ENCODE measurements at regions not wholly inside any gene's neighbourhood (a gene's known extent, or its start where the extent isn't known, plus 50 kb on each side); places are given as distances from the start of the nearest gene placed in this dataset.

DNA sequence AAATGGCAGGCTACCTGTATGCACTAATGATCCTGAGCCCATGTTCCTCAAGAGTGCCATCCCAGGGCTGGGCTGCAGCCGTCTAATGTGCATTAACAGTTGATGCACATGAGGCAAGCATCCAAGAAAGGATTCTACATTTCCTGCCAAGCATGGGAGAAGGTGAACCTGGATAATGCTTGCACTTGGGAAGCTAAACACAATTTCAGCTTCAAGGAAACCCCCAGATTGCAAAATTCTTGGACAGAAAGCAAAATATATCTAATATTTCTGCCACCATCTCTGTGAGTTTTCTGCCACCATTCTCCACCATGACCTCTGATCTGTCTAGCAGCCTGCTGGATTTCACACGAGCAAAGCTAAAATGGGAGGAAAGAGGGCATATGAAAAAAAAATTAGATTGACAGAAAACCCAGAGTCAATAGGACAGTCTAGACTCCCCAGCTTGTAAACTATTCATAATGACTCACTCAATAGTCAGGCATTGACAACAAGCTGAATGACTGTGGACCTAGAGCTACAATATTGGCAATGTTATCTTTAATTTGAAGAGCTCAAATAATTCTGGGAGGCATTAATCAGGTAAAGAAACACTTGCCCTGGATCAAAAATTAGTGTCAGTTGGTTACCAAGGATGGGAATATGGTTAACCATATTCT, 91.9 kb upstream of the BCL2L14 start:
- DNase-seq, result no peak
- 67 to 86% (median 80%) methylated on average over 2 of the region's 2 CpGs for WGBS, 5 donors
- Histone ChIP-seq H3K4me3 (no peak overlapping the region), H3K27ac (no peak overlapping the region), H3K27me3 (replicated peaks in 1 of 7) (no peaks in the 10 kb centered on the region), H3K4me1 (peaks cover 0 to 14% (median 0%) of the 10 kb centered on the region in 6 donors), H3K9me3 (no peaks in the 10 kb centered on the region), H3K36me3 (no peaks in the 10 kb centered on the region)
- TF ChIP-seq, protein P1, sequence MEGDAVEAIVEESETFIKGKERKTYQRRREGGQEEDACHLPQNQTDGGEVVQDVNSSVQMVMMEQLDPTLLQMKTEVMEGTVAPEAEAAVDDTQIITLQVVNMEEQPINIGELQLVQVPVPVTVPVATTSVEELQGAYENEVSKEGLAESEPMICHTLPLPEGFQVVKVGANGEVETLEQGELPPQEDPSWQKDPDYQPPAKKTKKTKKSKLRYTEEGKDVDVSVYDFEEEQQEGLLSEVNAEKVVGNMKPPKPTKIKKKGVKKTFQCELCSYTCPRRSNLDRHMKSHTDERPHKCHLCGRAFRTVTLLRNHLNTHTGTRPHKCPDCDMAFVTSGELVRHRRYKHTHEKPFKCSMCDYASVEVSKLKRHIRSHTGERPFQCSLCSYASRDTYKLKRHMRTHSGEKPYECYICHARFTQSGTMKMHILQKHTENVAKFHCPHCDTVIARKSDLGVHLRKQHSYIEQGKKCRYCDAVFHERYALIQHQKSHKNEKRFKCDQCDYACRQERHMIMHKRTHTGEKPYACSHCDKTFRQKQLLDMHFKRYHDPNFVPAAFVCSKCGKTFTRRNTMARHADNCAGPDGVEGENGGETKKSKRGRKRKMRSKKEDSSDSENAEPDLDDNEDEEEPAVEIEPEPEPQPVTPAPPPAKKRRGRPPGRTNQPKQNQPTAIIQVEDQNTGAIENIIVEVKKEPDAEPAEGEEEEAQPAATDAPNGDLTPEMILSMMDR (IDR thresholded peaks at IDR 0.05 in 8 of 11, conservative IDR thresholded peaks at IDR 0.05 in 3 of 11), result no peak
- TF ChIP-seq POLR2AphosphoS5 (IDR thresholded peaks at IDR 0.05), result no peak
- no peak for TF ChIP-seq POLR2A (IDR thresholded peaks at IDR 0.05)
- intact Hi-C loops (cut with DNase I; ENCODE audit: low total_unique reads), result no loop called here

DNA sequence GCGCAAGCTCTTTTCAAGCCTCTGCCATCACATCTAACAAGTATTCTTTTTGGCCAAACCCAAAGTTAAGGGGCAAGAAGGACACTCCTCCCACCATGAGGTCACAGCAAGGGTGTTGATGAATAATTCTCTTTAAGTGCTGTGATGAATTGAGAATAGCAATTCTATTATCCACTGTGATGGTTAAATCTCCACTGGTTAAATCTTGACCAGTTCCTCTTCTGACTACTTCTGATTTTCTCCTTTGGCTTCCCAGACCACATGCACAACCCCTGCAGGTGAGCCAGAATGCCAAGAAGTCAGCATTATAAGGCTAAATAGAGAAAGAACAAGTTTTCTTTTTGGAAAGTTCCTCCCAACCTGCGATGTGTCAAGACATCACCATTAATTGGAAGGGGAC, 90.6 kb upstream of the BCL2L14 start:
- Histone ChIP-seq H3K4me3 (no peak overlapping the region), H3K36me3 (no peaks in the 10 kb centered on the region), H3K9me3 (no peaks in the 10 kb centered on the region), H3K27me3 (replicated peaks in 1 of 7) (no peaks in the 10 kb centered on the region), H3K27ac (peak overlapping the region in 1 of 8 donors; percentile 38), H3K4me1 (peaks cover 0 to 14% (median 0%) of the 10 kb centered on the region in 6 donors)
- no peak for DNase-seq
- 78 to 95% (median 90%) methylated on average over 2 of the region's 2 CpGs for WGBS, 5 donors
- no peak for TF ChIP-seq POLR2A (IDR thresholded peaks at IDR 0.05)
- TF ChIP-seq, protein P1 (IDR thresholded peaks at IDR 0.05 in 8 of 11, conservative IDR thresholded peaks at IDR 0.05 in 3 of 11), result no peak
- no peak for TF ChIP-seq POLR2AphosphoS5 (IDR thresholded peaks at IDR 0.05)
- intact Hi-C loops (cut with DNase I; ENCODE audit: low total_unique reads), result no loop called here

DNA sequence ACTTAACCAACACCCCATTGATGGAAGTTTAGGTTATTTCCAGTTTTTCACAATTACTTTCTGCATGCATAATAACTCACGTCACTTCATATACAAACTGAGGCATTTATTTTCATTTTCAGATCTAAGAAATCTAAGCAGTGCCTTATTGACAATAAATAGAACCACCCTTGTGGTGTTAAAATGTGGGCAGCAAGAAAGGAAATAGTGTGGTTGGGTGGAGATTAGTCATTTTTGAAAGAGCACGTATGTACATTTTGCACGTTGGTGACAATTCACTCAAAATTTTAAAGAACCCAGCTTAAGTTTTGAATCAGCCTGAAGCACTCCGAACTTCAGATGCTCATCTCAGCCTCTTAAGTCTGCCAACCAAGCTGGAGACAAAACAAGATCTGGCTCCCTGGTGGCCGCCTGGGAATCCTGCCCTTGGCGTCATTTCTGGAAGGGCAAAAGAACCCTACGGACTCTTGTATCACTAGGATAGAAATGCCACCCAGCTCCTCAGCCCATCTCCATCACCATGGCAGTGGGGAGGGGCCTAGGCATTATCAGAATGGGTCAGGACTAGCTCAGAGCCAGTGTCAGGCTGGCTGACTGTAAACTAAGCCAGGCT, 89.5 kb upstream of the BCL2L14 start:
- no peak for DNase-seq
- TF ChIP-seq, protein P1 (IDR thresholded peaks at IDR 0.05 in 8 of 11, conservative IDR thresholded peaks at IDR 0.05 in 3 of 11), result no peak
- no peak for TF ChIP-seq POLR2A (IDR thresholded peaks at IDR 0.05)
- no peak for TF ChIP-seq POLR2AphosphoS5 (IDR thresholded peaks at IDR 0.05)
- H3K4me1 ChIP-seq, result peaks cover 0 to 14% (median 0%) of the 10 kb centered on the region in 6 donors
- H3K27me3 ChIP-seq (replicated peaks in 1 of 7), result no peaks in the 10 kb centered on the region
- H3K36me3 ChIP-seq, result no peaks in the 10 kb centered on the region
- peak overlapping the region in 4 of 8 donors; percentile 43 to 67 (median 55) for H3K27ac ChIP-seq
- no peaks in the 10 kb centered on the region for H3K9me3 ChIP-seq
- intact Hi-C loops (cut with DNase I; ENCODE audit: low total_unique reads), result no loop called here
- WGBS, 5 donors, result 41 to 55% (median 48%) methylated on average over 7 of the region's 7 CpGs
- H3K4me3 ChIP-seq, result no peak overlapping the region

DNA sequence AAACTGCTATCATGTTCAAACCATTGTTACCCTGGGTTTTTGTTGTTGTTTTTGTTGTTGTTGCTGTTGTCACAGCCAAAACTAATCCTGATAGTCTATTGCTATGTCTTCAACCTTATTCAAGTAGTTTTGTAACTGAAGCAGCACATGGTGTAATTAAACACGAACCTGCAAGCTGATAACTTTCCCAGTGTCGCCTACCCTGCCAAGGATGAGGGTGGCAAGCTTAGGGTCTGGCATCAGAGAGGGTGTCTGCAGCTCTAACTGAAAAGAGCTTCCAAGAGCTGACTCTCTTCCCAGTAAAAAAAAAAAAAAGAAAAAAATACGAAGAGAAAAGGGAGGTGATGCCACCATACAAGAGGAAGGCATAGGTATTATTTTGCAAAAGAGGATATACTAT, 86.3 kb upstream of the BCL2L14 start:
- no peaks in the 10 kb centered on the region for H3K9me3 ChIP-seq
- DNase-seq, result no peak
- TF ChIP-seq, protein P1 (IDR thresholded peaks at IDR 0.05 in 8 of 11, conservative IDR thresholded peaks at IDR 0.05 in 3 of 11), result no peak
- 86 to 94% (median 91%) methylated on average over 3 of the region's 3 CpGs for WGBS, 5 donors
- no peak overlapping the region for H3K4me3 ChIP-seq
- intact Hi-C loops (cut with DNase I; ENCODE audit: low total_unique reads), result no loop called here
- no peak overlapping the region for H3K27ac ChIP-seq
- no peaks in the 10 kb centered on the region for H3K36me3 ChIP-seq
- H3K27me3 ChIP-seq (replicated peaks in 1 of 7), result no peaks in the 10 kb centered on the region
- peaks cover 0 to 14% (median 0%) of the 10 kb centered on the region in 6 donors for H3K4me1 ChIP-seq

Measured in spleen (tissue), 11 donors.